Right lobe of liver (tissue), 4 donors: ENCODE measurements at regions not wholly inside any gene's neighbourhood (a gene's known extent, or its start where the extent isn't known, plus 50 kb on each side); places are given as distances from the start of the nearest gene placed in this dataset.

Experiments
- CTCF ChIP-seq, 4 donors: fragments of 200-600 bp in 3 of 4; fragments of 450-650 bp in 1 of 4; IDR thresholded peaks; one replicate each; pipeline versions ENCODE4 v1.5.1 to v1.8.0; 2016 to 2022; ENCODE audit warnings: antibody characterized with exemption in 4 of 4, mild to moderate bottlenecking in 2 of 4
- POLR2A ChIP-seq: fragments of 450-650 bp; IDR thresholded peaks from one replicate; pipeline ENCODE4 v1.6.1; 2017; ENCODE audit warnings: antibody characterized with exemption, mild to moderate bottlenecking
- donor health status: DM: no; HTN: no; CAD: no.
- donor health status: DM: no; HTN: no; CAD: no.
- donor health status: DM: no; HTN: yes; CAD: no.

- no peak for TF ChIP-seq CTCF (IDR thresholded peaks at IDR 0.05)
- TF ChIP-seq POLR2A = no peak
Measured at GRCh38 chr3:88596451-88596850, 446.7 kb downstream of the C3orf38 start.
